ENCODE measurements at regions not wholly inside any gene's neighbourhood (a gene's known extent, or its start where the extent isn't known, plus 50 kb on each side); places are given as distances from the start of the nearest gene placed in this dataset.

- Histone ChIP-seq H3K36me3 (ENCODE audit: control insufficient read depth, insufficient read depth, low read length) (no peaks in the 10 kb centered on the region), H3K27me3 (ENCODE audit: control insufficient read depth, insufficient read depth, low read length) (no peaks in the 10 kb centered on the region), H3K4me3 (ENCODE audit: low read depth, low read length) (no peak overlapping the region)
- ChIA-PET POLR2A (no interaction called here), CTCF (no interaction called here)
- DNase-seq (ENCODE audit: low read depth) = no peak
- TF ChIP-seq CTCF (IDR thresholded peaks at IDR 0.05; ENCODE audit: insufficient read depth, low read depth, low read length) = no peak
Observed at GRCh38 chr19:31681121-31681520, 331.9 kb upstream of the TSHZ3 start.

- DNase-seq (ENCODE audit: low read depth) = no peak
- no peak for TF ChIP-seq CTCF (IDR thresholded peaks at IDR 0.05; ENCODE audit: insufficient read depth, low read depth, low read length)
- Histone ChIP-seq H3K27me3 (ENCODE audit: control insufficient read depth, insufficient read depth, low read length) (no peaks in the 10 kb centered on the region), H3K36me3 (ENCODE audit: control insufficient read depth, insufficient read depth, low read length) (no peaks in the 10 kb centered on the region), H3K4me3 (ENCODE audit: low read depth, low read length) (no peak overlapping the region)
- CTCF ChIA-PET = no interaction called here
- POLR2A ChIA-PET = no interaction called here
Observed at GRCh38 chr19:31693131-31693932, 344.1 kb upstream of the TSHZ3 start.

GRCh38 chr19:31693933-31694269 lies 344.7 kb upstream of the TSHZ3 start:
- CTCF ChIA-PET = no interaction called here
- no peak for DNase-seq (ENCODE audit: low read depth)
- Histone ChIP-seq H3K36me3 (ENCODE audit: control insufficient read depth, insufficient read depth, low read length) (no peaks in the 10 kb centered on the region), H3K27me3 (ENCODE audit: control insufficient read depth, insufficient read depth, low read length) (no peaks in the 10 kb centered on the region), H3K4me3 (ENCODE audit: low read depth, low read length) (no peak overlapping the region)
- no peak for TF ChIP-seq CTCF (IDR thresholded peaks at IDR 0.05; ENCODE audit: insufficient read depth, low read depth, low read length)
- POLR2A ChIA-PET = no interaction called here

- H3K4me3 ChIP-seq (ENCODE audit: low read depth, low read length) = no peak overlapping the region
- H3K27me3 ChIP-seq (ENCODE audit: control insufficient read depth, insufficient read depth, low read length) = no peaks in the 10 kb centered on the region
- TF ChIP-seq CTCF (IDR thresholded peaks at IDR 0.05; ENCODE audit: insufficient read depth, low read depth, low read length) = no peak
- ChIA-PET CTCF (no interaction called here), POLR2A (no interaction called here)
- no peaks in the 10 kb centered on the region for H3K36me3 ChIP-seq (ENCODE audit: control insufficient read depth, insufficient read depth, low read length)
- no peak for DNase-seq (ENCODE audit: low read depth)
Observed at GRCh38 chr19:31694761-31695160, 345.5 kb upstream of the TSHZ3 start.

GRCh38 chr19:31699421-31699820 lies 350.2 kb upstream of the TSHZ3 start:
- no peaks in the 10 kb centered on the region for H3K27me3 ChIP-seq (ENCODE audit: control insufficient read depth, insufficient read depth, low read length)
- no peaks in the 10 kb centered on the region for H3K36me3 ChIP-seq (ENCODE audit: control insufficient read depth, insufficient read depth, low read length)
- POLR2A ChIA-PET = no interaction called here
- DNase-seq (ENCODE audit: low read depth) = no peak
- TF ChIP-seq CTCF (IDR thresholded peaks at IDR 0.05; ENCODE audit: insufficient read depth, low read depth, low read length) = no peak
- CTCF ChIA-PET = no interaction called here
- H3K4me3 ChIP-seq (ENCODE audit: low read depth, low read length) = no peak overlapping the region

Measured in BJ (cell line).